ENCODE measurements at regions not wholly inside any gene's neighbourhood (a gene's known extent, or its start where the extent isn't known, plus 50 kb on each side); places are given as distances from the start of the nearest gene placed in this dataset.

DNA sequence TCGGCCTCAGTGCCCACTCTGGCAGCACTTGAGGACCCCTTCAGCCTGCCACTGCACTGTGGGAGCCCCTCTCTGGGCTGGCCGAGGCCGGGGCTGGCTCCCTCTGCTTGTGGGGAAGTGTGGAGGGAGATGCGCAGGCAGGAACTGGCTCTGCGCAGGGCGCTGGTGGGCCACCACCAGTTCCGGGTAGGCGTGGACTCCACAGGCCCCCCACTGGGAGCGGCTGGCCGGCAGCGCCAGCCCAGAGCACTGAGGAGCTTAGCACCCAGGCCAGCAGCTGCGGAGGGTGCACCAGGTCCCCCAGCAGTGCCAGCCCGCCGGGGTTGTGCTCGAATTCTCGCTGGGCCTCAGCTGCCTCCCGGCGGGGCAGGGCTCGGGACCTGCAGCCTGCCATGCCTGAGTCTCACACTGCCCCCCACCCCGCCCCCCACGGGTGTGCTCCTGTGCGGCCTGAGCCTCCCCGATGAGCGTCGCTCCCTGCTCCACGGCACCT, 216.9 kb upstream of the TACR3 start:
- ChIA-PET POLR2A (no interaction called here), CTCF (no interaction called here)
- Histone ChIP-seq H3K4me3 (ENCODE audit: low read length) (no peak overlapping the region), H3K9me3 (ENCODE audit: low read length) (no peaks in the 10 kb centered on the region), H3K4me1 (ENCODE audit: insufficient read depth, low read length) (no peaks in the 10 kb centered on the region), H3K36me3 (ENCODE audit: insufficient read depth, low read length) (no peaks in the 10 kb centered on the region), H3K27me3 (ENCODE audit: insufficient read depth, low read length, poor library complexity, severe bottlenecking) (no peaks in the 10 kb centered on the region), H3K27ac (ENCODE audit: low read depth, low read length) (no peak overlapping the region)
- Mint-ChIP-seq H3K27me3 (no peaks in the 10 kb centered on the region), H3K36me3 (no peaks in the 10 kb centered on the region), H3K4me3 (no peak overlapping the region), H3K27ac (no peak overlapping the region), H3K9me3 (no peaks in the 10 kb centered on the region), H3K4me1 (no peaks in the 10 kb centered on the region)
- DNase-seq = no peak

GRCh38 chr4:103934178-103934789, 214.5 kb upstream of the TACR3 start:
- peak in 1 of 5 donors; percentile 2 for DNase-seq

GRCh38 chr4:103928370-103928769, 208.6 kb upstream of the TACR3 start:
- CTCF ChIA-PET = no interaction called here
- POLR2A ChIA-PET = no interaction called here

More at GRCh38 chr4:103934178-103934789, 214.5 kb upstream of the TACR3 start:
- Mint-ChIP-seq H3K4me3 (no peak overlapping the region), H3K4me1 (no peaks in the 10 kb centered on the region), H3K9me3 (peaks cover 0 to 4% (median 0%) of the 10 kb centered on the region in 5 donors), H3K27ac (no peak overlapping the region), H3K27me3 (no peaks in the 10 kb centered on the region), H3K36me3 (no peaks in the 10 kb centered on the region)
- ChIA-PET CTCF (no interaction called here), POLR2A (no interaction called here)
- Histone ChIP-seq H3K36me3 (ENCODE audit: insufficient read depth, low read length) (no peaks in the 10 kb centered on the region), H3K4me3 (ENCODE audit: low read length) (no peak overlapping the region), H3K27me3 (ENCODE audit: insufficient read depth, low read length, poor library complexity, severe bottlenecking) (no peaks in the 10 kb centered on the region), H3K4me1 (ENCODE audit: insufficient read depth, low read length) (no peaks in the 10 kb centered on the region), H3K9me3 (ENCODE audit: low read length) (no peaks in the 10 kb centered on the region), H3K27ac (ENCODE audit: low read depth, low read length) (no peak overlapping the region)

DNA sequence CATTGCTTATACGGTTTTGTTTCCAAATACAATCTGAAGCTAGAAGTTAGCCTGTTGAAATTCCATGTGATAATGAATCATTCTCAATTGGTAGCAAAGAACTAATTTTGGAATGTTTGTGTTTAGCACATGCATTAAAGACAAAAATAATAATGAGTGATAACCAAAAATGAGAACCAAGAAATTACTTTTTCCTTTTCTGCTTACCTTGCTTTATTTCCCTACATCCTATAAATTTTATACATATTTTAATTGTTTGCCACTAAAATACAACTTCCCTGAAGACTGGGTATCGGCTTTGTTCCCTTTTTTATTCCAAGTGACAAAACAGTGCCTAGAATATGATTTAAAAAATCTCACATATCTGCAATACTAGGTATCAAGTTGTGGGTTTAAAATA, 203.8 kb upstream of the TACR3 start:
- H3K4me3 ChIP-seq (ENCODE audit: low read length) = no peak overlapping the region
- Mint-ChIP-seq H3K27me3 (peaks cover 0 to 1% of the 10 kb centered on the region in 2 donors), H3K9me3 (no peaks in the 10 kb centered on the region), H3K4me3 (no peak overlapping the region), H3K27ac (no peak overlapping the region), H3K36me3 (no peaks in the 10 kb centered on the region), H3K4me1 (no peaks in the 10 kb centered on the region)
- no peaks in the 10 kb centered on the region for H3K27me3 ChIP-seq (ENCODE audit: insufficient read depth, low read length, poor library complexity, severe bottlenecking)
- no peak overlapping the region for H3K27ac ChIP-seq (ENCODE audit: low read depth, low read length)
- no peaks in the 10 kb centered on the region for H3K36me3 ChIP-seq (ENCODE audit: insufficient read depth, low read length)
- no peaks in the 10 kb centered on the region for H3K4me1 ChIP-seq (ENCODE audit: insufficient read depth, low read length)
- CTCF ChIA-PET = no interaction called here
- no peak for DNase-seq
- no peaks in the 10 kb centered on the region for H3K9me3 ChIP-seq (ENCODE audit: low read length)
- POLR2A ChIA-PET = no interaction called here

More at GRCh38 chr4:103928370-103928769, 208.6 kb upstream of the TACR3 start:
- Histone ChIP-seq H3K27me3 (ENCODE audit: insufficient read depth, low read length, poor library complexity, severe bottlenecking) (no peaks in the 10 kb centered on the region), H3K4me3 (ENCODE audit: low read length) (no peak overlapping the region), H3K27ac (ENCODE audit: low read depth, low read length) (no peak overlapping the region), H3K36me3 (ENCODE audit: insufficient read depth, low read length) (no peaks in the 10 kb centered on the region), H3K9me3 (ENCODE audit: low read length) (no peaks in the 10 kb centered on the region), H3K4me1 (ENCODE audit: insufficient read depth, low read length) (no peaks in the 10 kb centered on the region)
- DNase-seq = no peak
- H3K36me3 Mint-ChIP-seq = no peaks in the 10 kb centered on the region
- no peaks in the 10 kb centered on the region for H3K4me1 Mint-ChIP-seq
- peaks cover 0 to 4% (median 0%) of the 10 kb centered on the region in 5 donors for H3K9me3 Mint-ChIP-seq
- H3K27me3 Mint-ChIP-seq = peaks cover 0 to 1% of the 10 kb centered on the region in 2 donors
- no peak overlapping the region for H3K27ac Mint-ChIP-seq
- H3K4me3 Mint-ChIP-seq = no peak overlapping the region

GRCh38 chr4:103918214-103918613, 198.4 kb upstream of the TACR3 start:
- Histone ChIP-seq H3K36me3 (ENCODE audit: insufficient read depth, low read length) (no peaks in the 10 kb centered on the region), H3K4me1 (ENCODE audit: insufficient read depth, low read length) (no peaks in the 10 kb centered on the region), H3K27ac (ENCODE audit: low read depth, low read length) (no peak overlapping the region), H3K9me3 (ENCODE audit: low read length) (no peaks in the 10 kb centered on the region), H3K4me3 (ENCODE audit: low read length) (no peak overlapping the region), H3K27me3 (ENCODE audit: insufficient read depth, low read length, poor library complexity, severe bottlenecking) (no peaks in the 10 kb centered on the region)
- H3K9me3 Mint-ChIP-seq = no peaks in the 10 kb centered on the region
- no peak for DNase-seq
- CTCF ChIA-PET = no interaction called here
- no peaks in the 10 kb centered on the region for H3K27me3 Mint-ChIP-seq
- H3K36me3 Mint-ChIP-seq = no peaks in the 10 kb centered on the region
- H3K4me3 Mint-ChIP-seq = no peak overlapping the region
- H3K4me1 Mint-ChIP-seq = no peaks in the 10 kb centered on the region
- no peak overlapping the region for H3K27ac Mint-ChIP-seq
- POLR2A ChIA-PET = no interaction called here

GRCh38 chr4:103915224-103915869, 195.6 kb upstream of the TACR3 start:
- no peak for DNase-seq
- no peaks in the 10 kb centered on the region for H3K9me3 ChIP-seq (ENCODE audit: low read length)
- ChIA-PET POLR2A (no interaction called here), CTCF (no interaction called here)
- Mint-ChIP-seq H3K27ac (no peak overlapping the region), H3K27me3 (no peaks in the 10 kb centered on the region), H3K4me1 (no peaks in the 10 kb centered on the region), H3K4me3 (no peak overlapping the region), H3K36me3 (no peaks in the 10 kb centered on the region), H3K9me3 (peaks cover 0 to 4% (median 0%) of the 10 kb centered on the region in 5 donors)
- no peaks in the 10 kb centered on the region for H3K27me3 ChIP-seq (ENCODE audit: insufficient read depth, low read length, poor library complexity, severe bottlenecking)
- no peaks in the 10 kb centered on the region for H3K4me1 ChIP-seq (ENCODE audit: insufficient read depth, low read length)
- H3K27ac ChIP-seq (ENCODE audit: low read depth, low read length) = no peak overlapping the region
- H3K4me3 ChIP-seq (ENCODE audit: low read length) = no peak overlapping the region
- H3K36me3 ChIP-seq (ENCODE audit: insufficient read depth, low read length) = no peaks in the 10 kb centered on the region

- Mint-ChIP-seq H3K27me3 (no peaks in the 10 kb centered on the region), H3K9me3 (peaks cover 0 to 9% (median 0%) of the 10 kb centered on the region in 5 donors), H3K36me3 (no peaks in the 10 kb centered on the region), H3K4me3 (no peak overlapping the region), H3K27ac (no peak overlapping the region), H3K4me1 (no peaks in the 10 kb centered on the region)
- Histone ChIP-seq H3K4me3 (ENCODE audit: low read length) (no peak overlapping the region), H3K4me1 (ENCODE audit: insufficient read depth, low read length) (no peaks in the 10 kb centered on the region), H3K9me3 (ENCODE audit: low read length) (no peaks in the 10 kb centered on the region), H3K27ac (ENCODE audit: low read depth, low read length) (no peak overlapping the region), H3K36me3 (ENCODE audit: insufficient read depth, low read length) (no peaks in the 10 kb centered on the region), H3K27me3 (ENCODE audit: insufficient read depth, low read length, poor library complexity, severe bottlenecking) (no peaks in the 10 kb centered on the region)
- DNase-seq = no peak
- CTCF ChIA-PET = no interaction called here
- POLR2A ChIA-PET = no interaction called here
These were observed 187.6 kb upstream of the TACR3 start for GRCh38 chr4:103907414-103907813.

- Mint-ChIP-seq H3K4me1 (no peaks in the 10 kb centered on the region), H3K27me3 (no peaks in the 10 kb centered on the region), H3K9me3 (peaks cover 0 to 18% (median 2%) of the 10 kb centered on the region in 5 donors), H3K36me3 (no peaks in the 10 kb centered on the region), H3K27ac (no peak overlapping the region), H3K4me3 (no peak overlapping the region)
- Histone ChIP-seq H3K27me3 (ENCODE audit: insufficient read depth, low read length, poor library complexity, severe bottlenecking) (no peaks in the 10 kb centered on the region), H3K36me3 (ENCODE audit: insufficient read depth, low read length) (no peaks in the 10 kb centered on the region), H3K27ac (ENCODE audit: low read depth, low read length) (no peak overlapping the region), H3K4me1 (ENCODE audit: insufficient read depth, low read length) (no peaks in the 10 kb centered on the region), H3K9me3 (ENCODE audit: low read length) (no peaks in the 10 kb centered on the region), H3K4me3 (ENCODE audit: low read length) (no peak overlapping the region)
- ChIA-PET POLR2A (no interaction called here), CTCF (no interaction called here)
- DNase-seq = no peak
These were observed 184.3 kb upstream of the TACR3 start for GRCh38 chr4:103904123-103904522.

All from CD8-positive, alpha-beta memory T cell (primary cell).